Heart left ventricle (tissue), 16 donors: ENCODE measurements at regions not wholly inside any gene's neighbourhood (a gene's known extent, or its start where the extent isn't known, plus 50 kb on each side); places are given as distances from the start of the nearest gene placed in this dataset.

Experiments used
- ATAC-seq, 4 donors: fragments of 200-7000 bp; cut with Tn5 transposase; one replicate each; pipeline ENCODE4 v1.9.1; 2020 to 2022; ENCODE audit warnings: moderate library complexity in 4 of 4, mild to moderate bottlenecking in 3 of 4, moderate number of reproducible peaks in 1 of 4
- DNase-seq, 5 donors: peaks; one replicate each; pipeline ENCODE4 v3.0.0-alpha.2; 2020
- H3K27ac ChIP-seq, 12 donors: fragments of 200-600 bp; sonication (generic) in 4 of 12; one replicate each; pipeline versions ENCODE4 v1.5.0 to v1.8.0; 2016 to 2022; ENCODE audit warnings: mild to moderate bottlenecking in 2 of 12
- H3K27me3 ChIP-seq, 9 donors: fragments of 200-600 bp; sonication (generic) in 2 of 9; one replicate each; pipeline versions ENCODE4 v1.5.1 to v1.8.0; 2016 to 2022; ENCODE audit warnings: mild to moderate bottlenecking in 3 of 9
- H3K36me3 ChIP-seq, 9 donors: fragments of 200-600 bp; sonication (generic) in 2 of 9; one replicate each; pipeline versions ENCODE4 v1.5.0 to v1.8.0; 2018 to 2022; ENCODE audit warnings: mild to moderate bottlenecking in 2 of 9
- H3K4me1 ChIP-seq, 12 donors: fragments of 200-600 bp; sonication (generic) in 4 of 12; one replicate each; pipeline versions ENCODE4 v1.5.0 to v1.8.0; 2016 to 2022; ENCODE audit warnings: mild to moderate bottlenecking in 3 of 12
- H3K4me3 ChIP-seq, 12 donors: fragments of 200-600 bp; sonication (generic) in 4 of 12; one replicate each; pipeline versions ENCODE4 v1.5.0 to v1.8.0; 2017 to 2022; ENCODE audit warnings: mild to moderate bottlenecking in 9 of 12, moderate library complexity in 4 of 12
- H3K9me3 ChIP-seq, 12 donors: fragments of 200-600 bp; sonication (generic) in 4 of 12; one replicate each; pipeline versions ENCODE4 v1.5.0 to v1.8.0; 2016 to 2022; ENCODE audit warnings: mild to moderate bottlenecking in 1 of 12
- CTCF ChIP-seq, 12 donors: fragments of 200-600 bp; sonication (generic) in 4 of 12; IDR thresholded peaks; one replicate each; pipeline versions ENCODE4 v1.5.0 to v1.8.0; 2018 to 2022; ENCODE audit warnings: antibody characterized with exemption in 12 of 12, mild to moderate bottlenecking in 5 of 12
- POLR2A ChIP-seq, 2 donors: fragments of 450-650 bp; IDR thresholded peaks; one replicate each; pipeline ENCODE4 v1.6.1; 2017; ENCODE audit warnings: antibody characterized with exemption in 2 of 2, mild to moderate bottlenecking in 2 of 2, moderate library complexity in 2 of 2
- WGBS, 4 donors: extraction: QIAGEN DNeasy Blood & Tissue Kit in 2 of 4; methylation state at CpG; one replicate each; pipeline versions ENCODE4 v1.1.5 to v1.1.7; 2013 to 2018; 5-methylcytosine and 5-hydroxymethylcytosine counted together
- intact Hi-C, 10 donors: fragments of 100-400 bp; cut with DNase I; formaldehyde crosslinking; loops; one replicate each; pipeline versions ENCODE4 v1.11.1 to v1.14.2; 2022
- donor health status: ischemic (EF 13 %, LVEDD 7.1; RV severe dilation, severe dysfunction).
- donor health status: healthy with polysubstance abuse.
- donor health status: DM: no; HTN: yes; CAD: no.
- donor health status: DM: no; HTN: no; CAD: no.
- donor health status: ischemic (EF 25% LVEDD 6.9; RV normal size, moderate dysfunction).
- donor health status: ischemic (EF 25% LVEDD 5.7; RV mildly dilated, moderate dysfunction).
- donor health status: healthy.
- donor health status: DM: yes; HTN: yes; CAD: no.
- donor health status: ischemic (EF 35%, LVEDD 5.7; RV mildly dilated, moderate dysfunction).
- donor health status: nonischemic (EF 11% LVEDD 7.7; RV severe dilation, severe dysfunction).
- donor health status: DM: yes; HTN: yes; CAD: no.
- donor health status: PGD.
- donor health status: ischemic (EF 29% LVEDD 5.4; RV normal size, mild dysfunction).
- donor health status: nonischemic (EF 23%, LVEDD 6.1; RV moderate dilation, normal function).

DNA sequence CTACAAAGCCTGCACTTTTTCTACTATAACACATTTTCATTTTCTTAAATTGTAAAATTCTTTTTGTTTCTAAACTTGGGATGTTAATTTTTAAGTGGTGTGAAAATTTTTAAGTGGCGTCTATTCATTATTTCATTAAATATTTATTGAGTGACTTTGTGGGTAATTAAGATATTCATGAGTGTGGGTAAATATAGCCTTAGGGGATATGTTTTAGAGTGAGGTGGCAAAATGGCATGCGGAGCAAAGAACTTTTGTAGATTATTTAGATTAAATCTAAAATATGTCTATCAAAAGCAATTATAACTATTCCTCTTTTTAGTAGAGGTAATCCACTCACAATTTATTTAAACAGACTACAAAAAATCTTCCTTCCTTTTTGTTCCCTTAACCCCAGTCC lies 188.4 kb downstream of the PCSK1 start:
- Histone ChIP-seq H3K4me1 (peaks cover 0 to 44% (median 15%) of the 10 kb centered on the region in 12 donors), H3K27me3 (no peaks in the 10 kb centered on the region), H3K4me3 (no peak overlapping the region), H3K27ac (peak overlapping the region in 9 of 12 donors; percentile 1 to 81 (median 19)), H3K9me3 (peaks cover 0 to 4% (median 0%) of the 10 kb centered on the region in 12 donors), H3K36me3 (no peaks in the 10 kb centered on the region)
- intact Hi-C loops = loop anchor here in 4 of 10 donors (5.0 to 10.0 kb wide), 6 partner anchors 48 to 387 kb away; partner anchors contain the start of gene ELL2 (in 1 of the 4)
- DNase-seq = no peak
- TF ChIP-seq POLR2A (IDR thresholded peaks at IDR 0.05) (no peak), CTCF (IDR thresholded peaks at IDR 0.05) (no peak)
- 49 to 62% (median 57%) methylated on average over 2 of the region's 2 CpGs for WGBS, 4 donors
- ATAC-seq = no peak

DNA sequence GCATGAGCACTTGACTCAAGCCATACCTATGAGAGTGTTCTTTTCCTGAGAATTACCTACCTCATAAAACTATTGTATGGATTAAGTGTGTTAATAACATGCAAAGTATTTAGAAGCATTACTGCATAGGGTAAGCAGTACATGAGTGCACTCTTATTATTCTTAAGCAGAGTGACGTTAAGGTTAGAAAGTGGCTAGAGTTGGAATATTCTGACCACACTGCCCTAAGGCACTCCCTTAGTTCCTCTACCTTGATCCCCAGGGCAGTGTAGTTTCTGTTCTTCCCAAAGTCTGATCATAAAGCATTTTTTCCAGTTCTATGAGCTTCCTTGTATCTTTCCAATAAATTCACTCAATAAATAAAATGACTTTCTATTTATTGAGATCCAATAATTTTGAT lies 189.2 kb downstream of the PCSK1 start:
- Histone ChIP-seq H3K27me3 (no peaks in the 10 kb centered on the region), H3K27ac (peak overlapping the region in 2 of 12 donors; percentile 3 to 19), H3K36me3 (no peaks in the 10 kb centered on the region), H3K4me1 (peaks cover 0 to 44% (median 15%) of the 10 kb centered on the region in 12 donors), H3K4me3 (no peak overlapping the region), H3K9me3 (peaks cover 0 to 4% (median 0%) of the 10 kb centered on the region in 12 donors)
- TF ChIP-seq CTCF (IDR thresholded peaks at IDR 0.05) (no peak), POLR2A (IDR thresholded peaks at IDR 0.05) (no peak)
- intact Hi-C loops = loop anchor here in 2 of 10 donors (10.0 kb wide), 3 partner anchors 81 to 279 kb away; partner anchors contain the start of gene ELL2 (in 1 of the 2)
- 64 to 69% (median 66%) methylated on average over 1 of the region's 1 CpG for WGBS, 4 donors
- DNase-seq (no peak), ATAC-seq (no peak)

DNA sequence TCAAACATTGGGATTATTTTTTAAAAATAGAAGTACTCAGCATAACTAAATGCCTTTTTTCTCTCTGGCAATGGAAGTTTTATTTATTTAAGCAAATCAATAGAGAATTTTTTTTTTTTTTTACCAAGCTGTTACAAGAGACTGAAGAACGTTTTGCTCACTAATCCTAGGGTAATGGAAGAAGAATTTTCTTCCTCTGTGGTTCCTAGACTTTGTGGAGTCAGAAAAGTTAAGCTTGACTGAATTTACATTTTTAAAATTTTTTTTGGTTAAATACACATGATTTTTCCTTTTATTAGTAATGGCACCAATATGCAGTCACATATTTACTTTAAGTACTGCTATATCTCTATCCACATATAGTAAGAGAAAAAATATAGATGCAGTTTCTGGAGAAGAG lies 189.8 kb downstream of the PCSK1 start:
- 58 to 86% (median 69%) methylated on average over 1 of the region's 1 CpG for WGBS, 4 donors
- Histone ChIP-seq H3K27me3 (no peaks in the 10 kb centered on the region), H3K9me3 (peaks cover 0 to 4% (median 0%) of the 10 kb centered on the region in 12 donors), H3K27ac (no peak overlapping the region), H3K36me3 (no peaks in the 10 kb centered on the region), H3K4me1 (peaks cover 0 to 43% (median 15%) of the 10 kb centered on the region in 12 donors), H3K4me3 (no peak overlapping the region)
- ATAC-seq = no peak
- intact Hi-C loops = loop anchor here in 2 of 10 donors (10.0 kb wide), 3 partner anchors 82 to 278 kb away; partner anchors contain the start of gene ELL2 (in 1 of the 2)
- TF ChIP-seq POLR2A (IDR thresholded peaks at IDR 0.05) (no peak), CTCF (IDR thresholded peaks at IDR 0.05) (no peak)
- no peak for DNase-seq

DNA sequence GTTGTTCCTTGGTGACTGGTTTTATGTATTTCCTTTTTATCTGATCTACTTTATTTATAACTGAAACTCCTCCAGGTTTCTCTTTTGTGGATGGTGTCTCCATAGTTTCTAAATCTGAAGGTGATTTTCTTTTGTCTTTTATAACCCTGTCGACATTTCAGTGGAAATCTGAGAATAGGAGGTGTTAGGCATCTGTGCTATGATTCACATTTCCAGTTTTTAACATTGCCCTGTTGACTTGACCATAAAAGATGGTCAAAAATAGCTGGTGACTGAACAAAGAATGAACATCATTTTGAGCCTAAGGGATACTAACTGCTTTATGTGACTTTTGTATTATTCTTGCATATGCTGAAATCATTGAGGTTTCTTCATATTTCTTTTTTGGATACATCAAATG lies 190.5 kb downstream of the PCSK1 start:
- Histone ChIP-seq H3K27me3 (no peaks in the 10 kb centered on the region), H3K9me3 (peaks cover 0 to 4% (median 0%) of the 10 kb centered on the region in 12 donors), H3K4me3 (no peak overlapping the region), H3K27ac (no peak overlapping the region), H3K36me3 (no peaks in the 10 kb centered on the region), H3K4me1 (peaks cover 0 to 37% (median 9%) of the 10 kb centered on the region in 12 donors)
- ATAC-seq (no peak), DNase-seq (no peak)
- 74 to 79% (median 76%) methylated on average over 1 of the region's 1 CpG for WGBS, 4 donors
- TF ChIP-seq CTCF (IDR thresholded peaks at IDR 0.05) = no peak
- intact Hi-C loops = loop anchor here in 2 of 10 donors (10.0 kb wide), 3 partner anchors 82 to 278 kb away; partner anchors contain the start of gene ELL2 (in 1 of the 2)
